Mesothelial cell of epicardium (in vitro differentiated cells): ENCODE measurements at regions not wholly inside any gene's neighbourhood (a gene's known extent, or its start where the extent isn't known, plus 50 kb on each side); places are given as distances from the start of the nearest gene placed in this dataset.
A peak's percentile ranks its signal among the peaks of the same experiment; 100 is the strongest.

Experiments used
- DNase-seq, 2 experiments: peaks; one replicate each; pipeline ENCODE4 v3.0.0; 2021; ENCODE audit warnings: low spot score in 2 of 2; ENCODE audit not compliant: unreplicated experiment in 2 of 2
- H3K27ac Mint-ChIP-seq: 2 replicates; pipeline ENCODE4 v1.8.0; 2021; ENCODE audit warnings: mixed read lengths
- H3K27me3 Mint-ChIP-seq: 2 replicates; pipeline ENCODE4 v1.8.0; 2021; ENCODE audit warnings: low read depth, mixed read lengths
- H3K36me3 Mint-ChIP-seq: 2 replicates; pipeline ENCODE4 v1.8.0; 2021; ENCODE audit warnings: mixed read lengths
- H3K4me1 Mint-ChIP-seq: 2 replicates; pipeline ENCODE4 v1.8.0; 2021; ENCODE audit warnings: mixed read lengths
- H3K4me3 Mint-ChIP-seq: 2 replicates; pipeline ENCODE4 v1.8.0; 2021; ENCODE audit warnings: mild to moderate bottlenecking, moderate library complexity, mixed read lengths
- H3K9me3 Mint-ChIP-seq: 2 replicates; pipeline ENCODE4 v1.8.0; 2021; ENCODE audit warnings: mixed read lengths
- TF ChIP-seq, protein P1 (sequence below): fragments of 200-600 bp; sonication (generic); IDR thresholded peaks from one replicate; pipeline ENCODE4 v1.5.0; 2021; ENCODE audit warnings: antibody characterized with exemption; ENCODE audit not compliant: unreplicated experiment

DNA sequence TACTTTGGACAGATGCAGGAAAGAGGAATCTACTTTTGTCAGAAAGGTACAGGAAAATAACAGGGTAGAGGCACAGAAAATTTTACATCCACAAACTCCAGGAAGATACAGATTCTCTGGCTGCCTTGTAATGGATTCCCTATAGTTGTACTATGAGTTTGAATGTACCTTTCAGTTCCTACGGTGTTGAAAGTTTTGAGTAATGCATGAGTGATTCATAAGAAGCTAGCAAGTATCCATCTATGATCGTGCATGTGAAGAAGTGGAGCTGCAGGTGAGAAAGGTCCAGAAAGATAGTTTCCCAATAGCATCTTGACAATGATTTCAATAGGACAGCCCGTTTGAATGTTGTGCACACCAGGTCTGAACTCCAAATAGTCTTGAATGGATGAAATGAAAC is 786.5 kb upstream of the ROBO1 start:
- TF ChIP-seq, protein P1, sequence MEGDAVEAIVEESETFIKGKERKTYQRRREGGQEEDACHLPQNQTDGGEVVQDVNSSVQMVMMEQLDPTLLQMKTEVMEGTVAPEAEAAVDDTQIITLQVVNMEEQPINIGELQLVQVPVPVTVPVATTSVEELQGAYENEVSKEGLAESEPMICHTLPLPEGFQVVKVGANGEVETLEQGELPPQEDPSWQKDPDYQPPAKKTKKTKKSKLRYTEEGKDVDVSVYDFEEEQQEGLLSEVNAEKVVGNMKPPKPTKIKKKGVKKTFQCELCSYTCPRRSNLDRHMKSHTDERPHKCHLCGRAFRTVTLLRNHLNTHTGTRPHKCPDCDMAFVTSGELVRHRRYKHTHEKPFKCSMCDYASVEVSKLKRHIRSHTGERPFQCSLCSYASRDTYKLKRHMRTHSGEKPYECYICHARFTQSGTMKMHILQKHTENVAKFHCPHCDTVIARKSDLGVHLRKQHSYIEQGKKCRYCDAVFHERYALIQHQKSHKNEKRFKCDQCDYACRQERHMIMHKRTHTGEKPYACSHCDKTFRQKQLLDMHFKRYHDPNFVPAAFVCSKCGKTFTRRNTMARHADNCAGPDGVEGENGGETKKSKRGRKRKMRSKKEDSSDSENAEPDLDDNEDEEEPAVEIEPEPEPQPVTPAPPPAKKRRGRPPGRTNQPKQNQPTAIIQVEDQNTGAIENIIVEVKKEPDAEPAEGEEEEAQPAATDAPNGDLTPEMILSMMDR: no peak
- Mint-ChIP-seq H3K4me3 (no peak overlapping the region), H3K27me3 (no peaks in the 10 kb centered on the region), H3K36me3 (no peaks in the 10 kb centered on the region), H3K9me3 (peaks cover 10% of the 10 kb centered on the region), H3K27ac (no peak overlapping the region), H3K4me1 (peaks cover 20% of the 10 kb centered on the region)
- DNase-seq: no peak

DNA sequence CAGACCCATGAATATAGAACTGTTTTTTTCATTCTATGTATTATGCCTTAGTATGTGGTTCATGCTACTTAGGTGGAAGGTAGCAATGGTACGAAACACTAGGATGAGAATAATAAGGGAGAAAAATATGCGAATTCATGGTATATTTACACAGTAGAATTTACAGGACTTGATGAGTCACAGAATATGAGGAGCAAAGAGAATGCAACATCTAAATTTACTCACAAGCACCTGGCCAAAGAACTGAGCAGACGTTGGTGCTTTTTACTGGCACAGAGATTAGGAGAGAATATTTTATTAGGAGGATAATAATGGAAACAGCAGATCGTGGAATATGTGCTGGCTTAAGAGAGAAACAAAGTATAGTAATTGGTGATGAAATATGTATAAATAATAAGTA is 785.4 kb upstream of the ROBO1 start:
- Mint-ChIP-seq H3K4me3 (no peak overlapping the region), H3K36me3 (no peaks in the 10 kb centered on the region), H3K9me3 (peaks cover 5% of the 10 kb centered on the region), H3K27me3 (no peaks in the 10 kb centered on the region), H3K4me1 (peaks cover 27% of the 10 kb centered on the region), H3K27ac (no peak overlapping the region)
- TF ChIP-seq, protein P1: no peak
- DNase-seq: no peak

DNA sequence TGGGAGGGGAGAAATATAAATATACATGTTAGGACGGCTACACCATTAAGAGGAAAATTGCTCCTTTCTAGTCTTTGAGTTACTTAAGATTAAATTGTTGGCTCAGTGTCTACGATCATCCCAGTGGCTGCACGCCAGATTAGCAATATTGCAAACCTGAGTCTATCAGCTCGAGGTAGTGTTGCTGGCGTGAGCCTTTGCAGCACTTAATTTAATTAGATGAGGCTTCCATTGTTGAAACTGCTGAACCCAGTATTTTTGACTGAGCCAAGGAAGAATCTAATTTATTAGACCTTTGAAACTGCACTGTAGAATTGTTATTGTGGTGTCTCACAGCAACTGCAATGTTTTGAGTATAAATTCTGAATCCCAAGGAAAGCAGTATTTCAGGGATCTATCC is 782.4 kb upstream of the ROBO1 start:
- H3K9me3 Mint-ChIP-seq: peaks cover 5% of the 10 kb centered on the region
- DNase-seq: no peak
- no peaks in the 10 kb centered on the region for H3K36me3 Mint-ChIP-seq
- no peak overlapping the region for H3K27ac Mint-ChIP-seq
- H3K27me3 Mint-ChIP-seq: no peaks in the 10 kb centered on the region
- H3K4me3 Mint-ChIP-seq: no peak overlapping the region
- peaks cover 16% of the 10 kb centered on the region for H3K4me1 Mint-ChIP-seq
- TF ChIP-seq, protein P1: no peak

DNA sequence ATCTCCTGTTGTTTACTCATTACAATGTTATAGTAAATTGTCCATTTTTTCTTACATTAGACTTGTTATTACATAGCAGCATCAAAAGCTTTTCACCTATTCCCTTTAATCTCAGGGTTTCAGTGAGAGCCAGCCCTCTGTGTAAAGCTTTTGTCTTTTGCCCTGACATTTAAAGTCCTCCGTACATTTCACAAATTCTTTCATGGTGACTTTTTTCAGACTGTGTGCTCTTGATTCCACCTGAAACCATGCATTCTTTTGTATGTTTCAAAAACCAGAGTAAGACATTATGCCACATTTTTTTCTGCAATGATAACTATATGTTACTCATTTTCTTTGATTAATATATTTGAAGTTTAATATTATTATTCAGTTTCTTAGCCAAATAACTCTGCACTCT is 781.4 kb upstream of the ROBO1 start:
- no peak for DNase-seq
- peaks cover 5% of the 10 kb centered on the region for H3K9me3 Mint-ChIP-seq
- no peaks in the 10 kb centered on the region for H3K36me3 Mint-ChIP-seq
- TF ChIP-seq, protein P1: no peak
- peaks cover 3% of the 10 kb centered on the region for H3K27me3 Mint-ChIP-seq
- peaks cover 16% of the 10 kb centered on the region for H3K4me1 Mint-ChIP-seq
- H3K27ac Mint-ChIP-seq: peak overlapping the region; percentile 74
- no peak overlapping the region for H3K4me3 Mint-ChIP-seq

DNA sequence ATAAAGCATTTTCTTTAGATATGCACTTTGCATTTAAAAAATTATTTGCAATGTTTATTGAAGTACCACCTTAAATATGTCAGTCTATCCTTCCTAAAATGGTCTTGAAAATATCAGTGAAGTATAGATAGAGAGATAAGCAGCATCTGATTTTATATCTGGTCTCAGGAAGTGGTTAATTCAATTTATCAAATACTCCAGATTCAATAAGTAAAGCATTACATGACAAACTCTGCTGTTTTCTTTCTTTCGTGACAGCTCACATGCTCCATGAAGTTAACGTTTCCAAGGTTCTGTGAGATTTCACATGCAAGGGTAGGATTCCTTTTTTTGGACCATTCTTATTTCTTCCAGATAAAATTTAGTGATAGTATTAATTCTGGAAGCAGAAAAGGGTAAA is 775.4 kb upstream of the ROBO1 start:
- no peak overlapping the region for H3K27ac Mint-ChIP-seq
- no peak for DNase-seq
- no peak overlapping the region for H3K4me3 Mint-ChIP-seq
- H3K9me3 Mint-ChIP-seq: no peaks in the 10 kb centered on the region
- TF ChIP-seq, protein P1: no peak
- H3K36me3 Mint-ChIP-seq: no peaks in the 10 kb centered on the region
- peaks cover 3% of the 10 kb centered on the region for H3K27me3 Mint-ChIP-seq
- no peaks in the 10 kb centered on the region for H3K4me1 Mint-ChIP-seq

DNA sequence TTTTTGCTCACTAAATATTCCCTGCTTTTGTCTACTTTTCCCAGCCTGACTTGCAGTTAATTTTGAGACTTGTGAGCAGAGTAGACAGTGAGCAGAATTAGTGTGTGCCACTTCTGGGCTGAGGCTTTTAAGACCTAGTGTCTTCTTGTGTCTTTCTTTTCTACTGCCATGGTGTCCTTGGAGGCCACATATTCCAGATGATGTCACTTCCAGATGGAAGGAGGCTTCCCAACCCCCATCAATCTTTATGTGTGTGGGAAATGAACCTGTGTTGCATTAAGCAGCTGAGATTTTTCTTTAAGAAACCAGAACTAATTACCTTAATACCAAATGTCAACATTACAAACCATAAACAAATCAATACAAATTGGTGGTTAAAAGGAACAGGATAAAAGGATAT is 774.7 kb upstream of the ROBO1 start:
- no peaks in the 10 kb centered on the region for H3K36me3 Mint-ChIP-seq
- no peak overlapping the region for H3K4me3 Mint-ChIP-seq
- TF ChIP-seq, protein P1: no peak
- no peak overlapping the region for H3K27ac Mint-ChIP-seq
- no peak for DNase-seq
- no peaks in the 10 kb centered on the region for H3K4me1 Mint-ChIP-seq
- no peaks in the 10 kb centered on the region for H3K9me3 Mint-ChIP-seq
- peaks cover 3% of the 10 kb centered on the region for H3K27me3 Mint-ChIP-seq
